AG04450 (cell line): ENCODE measurements at regions not wholly inside any gene's neighbourhood (a gene's known extent, or its start where the extent isn't known, plus 50 kb on each side); places are given as distances from the start of the nearest gene placed in this dataset.

Experiments used
- CTCF ChIA-PET: fragments of 300-600, 350-600 bp; formaldehyde crosslinking; extraction: SDS; loops from one replicate; lab custom pipeline; 2022; ENCODE audit warnings: antibody characterized with exemption, inconsistent platforms; lab: Charles Lee
- POLR2A ChIA-PET: fragments of 350-600 bp; formaldehyde crosslinking; extraction: SDS; loops from one replicate; lab custom pipeline; 2021; ENCODE audit warnings: antibody characterized with exemption, inconsistent platforms; lab: Yijun Ruan, JAX
- DNase-seq: peaks from one replicate; pipeline ENCODE4 v3.0.0-alpha.2; 2011; ENCODE audit warnings: low read depth, low spot score
- H3K27ac ChIP-seq: one replicate; pipeline ENCODE4 v1.5.1; 2012; ENCODE audit warnings: low read depth, low read length, control low read depth
- H3K27me3 ChIP-seq: one replicate; pipeline ENCODE4 v1.6.0; 2012; ENCODE audit warnings: low read length; ENCODE audit not compliant: control insufficient read depth, insufficient read depth
- H3K4me3 ChIP-seq: 2 replicates; pipeline ENCODE4 v1.5.1; 2011; ENCODE audit warnings: mild to moderate bottlenecking, low read depth, low read length, control low read depth
- H3K9me3 ChIP-seq: 2 replicates; pipeline ENCODE4 v1.5.1; 2012; ENCODE audit warnings: low read length; ENCODE audit not compliant: control insufficient read depth, insufficient read depth
- TF ChIP-seq, protein P1 (sequence below): IDR thresholded peaks from 2 replicates; pipeline ENCODE4 v1.5.1; 2011; ENCODE audit warnings: low read depth, low read length, control low read depth, inconsistent platforms

DNA sequence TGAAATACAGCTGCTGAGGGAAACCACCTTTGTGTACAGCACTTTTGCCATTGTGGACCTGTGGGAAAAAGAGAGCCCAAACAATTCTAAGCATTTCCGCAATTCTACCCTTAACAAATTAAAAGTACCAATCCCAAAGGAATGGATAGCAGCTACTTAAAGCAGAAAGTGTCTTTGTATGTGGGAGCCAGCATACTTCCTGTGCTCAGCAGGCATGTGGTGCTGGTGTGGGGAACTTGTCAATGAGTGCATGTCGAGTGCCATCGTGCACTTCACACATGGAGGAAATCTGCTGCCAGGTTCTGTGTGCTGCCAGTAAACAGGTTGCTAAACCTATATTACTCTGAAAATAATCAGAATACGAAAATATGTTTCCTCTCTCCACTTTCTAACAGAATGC is 399.0 kb downstream of the LRRC70 start:
- Histone ChIP-seq H3K9me3 (no peaks in the 10 kb centered on the region; the same call in 1 of the 2 replicates), H3K27me3 (no peaks in the 10 kb centered on the region), H3K4me3 (no peak overlapping the region), H3K27ac (no peak overlapping the region)
- CTCF ChIA-PET: no interaction called here
- POLR2A ChIA-PET: no interaction called here
- TF ChIP-seq, protein P1, sequence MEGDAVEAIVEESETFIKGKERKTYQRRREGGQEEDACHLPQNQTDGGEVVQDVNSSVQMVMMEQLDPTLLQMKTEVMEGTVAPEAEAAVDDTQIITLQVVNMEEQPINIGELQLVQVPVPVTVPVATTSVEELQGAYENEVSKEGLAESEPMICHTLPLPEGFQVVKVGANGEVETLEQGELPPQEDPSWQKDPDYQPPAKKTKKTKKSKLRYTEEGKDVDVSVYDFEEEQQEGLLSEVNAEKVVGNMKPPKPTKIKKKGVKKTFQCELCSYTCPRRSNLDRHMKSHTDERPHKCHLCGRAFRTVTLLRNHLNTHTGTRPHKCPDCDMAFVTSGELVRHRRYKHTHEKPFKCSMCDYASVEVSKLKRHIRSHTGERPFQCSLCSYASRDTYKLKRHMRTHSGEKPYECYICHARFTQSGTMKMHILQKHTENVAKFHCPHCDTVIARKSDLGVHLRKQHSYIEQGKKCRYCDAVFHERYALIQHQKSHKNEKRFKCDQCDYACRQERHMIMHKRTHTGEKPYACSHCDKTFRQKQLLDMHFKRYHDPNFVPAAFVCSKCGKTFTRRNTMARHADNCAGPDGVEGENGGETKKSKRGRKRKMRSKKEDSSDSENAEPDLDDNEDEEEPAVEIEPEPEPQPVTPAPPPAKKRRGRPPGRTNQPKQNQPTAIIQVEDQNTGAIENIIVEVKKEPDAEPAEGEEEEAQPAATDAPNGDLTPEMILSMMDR: no peak
- DNase-seq: no peak

- DNase-seq: no peak
- Histone ChIP-seq H3K27me3 (no peaks in the 10 kb centered on the region), H3K9me3 (peaks cover 6% of the 10 kb centered on the region), H3K4me3 (no peak overlapping the region), H3K27ac (no peak overlapping the region)
- TF ChIP-seq, protein P1: no peak
- POLR2A ChIA-PET: no interaction called here
- CTCF ChIA-PET: no interaction called here
Measured at GRCh38 chr5:62974623-62975022, 396.0 kb downstream of the LRRC70 start.

GRCh38 chr5:62969409-62970120 is 390.9 kb downstream of the LRRC70 start:
- Histone ChIP-seq H3K27me3 (no peaks in the 10 kb centered on the region), H3K9me3 (peaks cover 11% of the 10 kb centered on the region), H3K27ac (no peak overlapping the region), H3K4me3 (no peak overlapping the region)
- ChIA-PET CTCF (no interaction called here), POLR2A (no interaction called here)
- DNase-seq: no peak
- TF ChIP-seq, protein P1: no peak

- Histone ChIP-seq H3K9me3 (peaks cover 13% of the 10 kb centered on the region), H3K4me3 (no peak overlapping the region), H3K27ac (no peak overlapping the region), H3K27me3 (no peaks in the 10 kb centered on the region)
- ChIA-PET POLR2A (no interaction called here), CTCF (no interaction called here)
- TF ChIP-seq, protein P1: no peak
- DNase-seq: no peak
Measured at GRCh38 chr5:62964428-62964827, 385.8 kb downstream of the LRRC70 start.

- POLR2A ChIA-PET: no interaction called here
- TF ChIP-seq, protein P1: no peak
- DNase-seq: no peak
- Histone ChIP-seq H3K9me3 (peaks cover 14% of the 10 kb centered on the region), H3K27me3 (no peaks in the 10 kb centered on the region), H3K4me3 (no peak overlapping the region), H3K27ac (no peak overlapping the region)
- CTCF ChIA-PET: no interaction called here
Measured at GRCh38 chr5:62960781-62961180, 382.2 kb downstream of the LRRC70 start.
